Muscle of leg (tissue), 3 donors: ENCODE measurements at regions not wholly inside any gene's neighbourhood (a gene's known extent, or its start where the extent isn't known, plus 50 kb on each side); places are given as distances from the start of the nearest gene placed in this dataset.

Experiments
- DNase-seq: peaks from one replicate; pipeline ENCODE4 v3.0.0; 2013
- H3K27ac ChIP-seq: one replicate; pipeline ENCODE4 v1.5.1; 2013; ENCODE audit warnings: mild to moderate bottlenecking, low read length, control low read depth
- H3K27me3 ChIP-seq: one replicate; pipeline ENCODE4 v1.6.1; 2013; ENCODE audit warnings: low read length; ENCODE audit not compliant: control insufficient read depth, insufficient read depth
- H3K36me3 ChIP-seq: one replicate; pipeline ENCODE4 v1.6.1; 2013; ENCODE audit warnings: low read length; ENCODE audit not compliant: control insufficient read depth, insufficient read depth
- H3K4me1 ChIP-seq: one replicate; pipeline ENCODE4 v1.6.1; 2013; ENCODE audit warnings: low read length; ENCODE audit not compliant: control insufficient read depth, insufficient read depth
- H3K4me3 ChIP-seq: one replicate; pipeline ENCODE4 v1.5.1; 2013; ENCODE audit warnings: low read length, control low read depth
- H3K9me3 ChIP-seq: replicated peaks from 2 replicates; pipeline ENCODE4 v1.6.1; 2013; ENCODE audit warnings: low read depth, low read length; ENCODE audit not compliant: control insufficient read depth
- WGBS: methylation state at CpG from one replicate; pipeline ENCODE4 v1.1.5; 2013; ENCODE audit warnings: missing lambda C conversion rate; ENCODE audit not compliant: insufficient coverage; 5-methylcytosine and 5-hydroxymethylcytosine counted together

- Histone ChIP-seq H3K27ac (no peak overlapping the region), H3K4me1 (peaks cover 4% of the 10 kb centered on the region), H3K4me3 (no peak overlapping the region), H3K9me3 (no peaks in the 10 kb centered on the region), H3K36me3 (no peaks in the 10 kb centered on the region), H3K27me3 (no peaks in the 10 kb centered on the region)
- DNase-seq, result no peak
- WGBS, result no CpG with 5 or more reads among the region's 2 CpGs
Observed at GRCh38 chr2:181807526-181807925, 84.0 kb upstream of the ITPRID2 start.

- DNase-seq, result peak; percentile 45
- H3K9me3 ChIP-seq, result no peaks in the 10 kb centered on the region
- no peaks in the 10 kb centered on the region for H3K36me3 ChIP-seq
- 70% methylated on average over 5 of the region's 9 CpGs for WGBS
- peak overlapping the region; percentile 52 for H3K27ac ChIP-seq
- no peaks in the 10 kb centered on the region for H3K27me3 ChIP-seq
- no peak overlapping the region for H3K4me3 ChIP-seq
- H3K4me1 ChIP-seq, result peaks cover under 1% of the 10 kb centered on the region
Observed at GRCh38 chr2:181810823-181811695, 80.5 kb upstream of the ITPRID2 start.

GRCh38 chr2:181812106-181812743, 79.3 kb upstream of the ITPRID2 start:
- Histone ChIP-seq H3K36me3 (no peaks in the 10 kb centered on the region), H3K27ac (no peak overlapping the region), H3K27me3 (no peaks in the 10 kb centered on the region), H3K9me3 (no peaks in the 10 kb centered on the region), H3K4me1 (no peaks in the 10 kb centered on the region), H3K4me3 (no peak overlapping the region)
- no peak for DNase-seq
- WGBS, result no CpG with 5 or more reads among the region's 2 CpGs

- H3K4me3 ChIP-seq, result no peak overlapping the region
- no peaks in the 10 kb centered on the region for H3K36me3 ChIP-seq
- WGBS, result 20% methylated on average over 1 of the region's 3 CpGs
- peak; percentile 78 for DNase-seq
- H3K9me3 ChIP-seq, result no peaks in the 10 kb centered on the region
- no peak overlapping the region for H3K27ac ChIP-seq
- no peaks in the 10 kb centered on the region for H3K4me1 ChIP-seq
- H3K27me3 ChIP-seq, result no peaks in the 10 kb centered on the region
Observed at GRCh38 chr2:181814057-181814491, 77.5 kb upstream of the ITPRID2 start.

GRCh38 chr2:181817509-181817908, 74.0 kb upstream of the ITPRID2 start:
- H3K4me3 ChIP-seq, result no peak overlapping the region

GRCh38 chr2:181818058-181818680, 73.4 kb upstream of the ITPRID2 start:
- H3K9me3 ChIP-seq, result no peaks in the 10 kb centered on the region
- peak; percentile 22 for DNase-seq
- WGBS, result no CpG with 5 or more reads among the region's 1 CpG
- no peaks in the 10 kb centered on the region for H3K4me1 ChIP-seq
- H3K27me3 ChIP-seq, result no peaks in the 10 kb centered on the region
- H3K36me3 ChIP-seq, result no peaks in the 10 kb centered on the region
- H3K4me3 ChIP-seq, result no peak overlapping the region
- no peak overlapping the region for H3K27ac ChIP-seq

More at GRCh38 chr2:181817509-181817908, 74.0 kb upstream of the ITPRID2 start:
- Histone ChIP-seq H3K36me3 (no peaks in the 10 kb centered on the region), H3K4me1 (no peaks in the 10 kb centered on the region), H3K27me3 (no peaks in the 10 kb centered on the region), H3K9me3 (no peaks in the 10 kb centered on the region), H3K27ac (no peak overlapping the region)
- DNase-seq, result no peak

- Histone ChIP-seq H3K27me3 (no peaks in the 10 kb centered on the region), H3K4me3 (no peak overlapping the region), H3K27ac (no peak overlapping the region), H3K36me3 (no peaks in the 10 kb centered on the region), H3K9me3 (no peaks in the 10 kb centered on the region), H3K4me1 (no peaks in the 10 kb centered on the region)
- 100% methylated on average over 1 of the region's 1 CpG for WGBS
- no peak for DNase-seq
Observed at GRCh38 chr2:181818840-181819239, 72.7 kb upstream of the ITPRID2 start.

GRCh38 chr2:181821049-181821448, 70.5 kb upstream of the ITPRID2 start:
- no CpG with 5 or more reads among the region's 2 CpGs for WGBS
- Histone ChIP-seq H3K4me1 (no peaks in the 10 kb centered on the region), H3K4me3 (no peak overlapping the region), H3K27ac (no peak overlapping the region), H3K27me3 (no peaks in the 10 kb centered on the region), H3K36me3 (no peaks in the 10 kb centered on the region), H3K9me3 (no peaks in the 10 kb centered on the region)
- DNase-seq, result no peak

GRCh38 chr2:181822097-181822496, 69.4 kb upstream of the ITPRID2 start:
- Histone ChIP-seq H3K4me3 (no peak overlapping the region), H3K4me1 (no peaks in the 10 kb centered on the region), H3K9me3 (no peaks in the 10 kb centered on the region), H3K27me3 (no peaks in the 10 kb centered on the region), H3K27ac (no peak overlapping the region), H3K36me3 (no peaks in the 10 kb centered on the region)
- WGBS, result 73% methylated on average over 2 of the region's 5 CpGs
- no peak for DNase-seq

- Histone ChIP-seq H3K4me3 (no peak overlapping the region), H3K9me3 (no peaks in the 10 kb centered on the region), H3K36me3 (no peaks in the 10 kb centered on the region), H3K4me1 (no peaks in the 10 kb centered on the region), H3K27ac (no peak overlapping the region), H3K27me3 (no peaks in the 10 kb centered on the region)
- no CpG with 5 or more reads among the region's 2 CpGs for WGBS
- no peak for DNase-seq
Observed at GRCh38 chr2:181823405-181823804, 68.1 kb upstream of the ITPRID2 start.
